ENCODE measurements at regions not wholly inside any gene's neighbourhood (a gene's known extent, or its start where the extent isn't known, plus 50 kb on each side); places are given as distances from the start of the nearest gene placed in this dataset.

DNA sequence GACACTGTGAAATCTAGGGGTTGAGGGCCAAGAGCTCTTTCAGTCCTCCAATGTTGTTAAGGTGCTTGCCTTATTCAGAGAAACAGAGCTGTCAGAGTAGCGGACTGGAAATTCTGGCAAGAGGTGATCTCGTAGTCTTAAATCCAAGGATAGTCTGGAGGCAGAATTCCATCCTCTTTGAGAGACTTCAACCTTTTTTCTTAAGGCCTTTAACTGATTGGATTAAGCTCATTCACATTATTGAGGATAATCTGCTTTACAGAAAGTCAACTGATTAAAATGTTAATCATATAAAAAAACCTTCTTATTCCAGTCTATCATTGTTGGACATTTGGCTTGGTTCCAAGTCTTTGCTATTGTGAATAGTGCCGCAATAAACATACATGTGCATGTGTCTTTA lies 243.1 kb upstream of the COX7C start:
- no CpG with 5 or more reads among the region's 3 CpGs for WGBS (ENCODE audit: extremely low coverage, insufficient coverage, low lambda C conversion rate)

DNA sequence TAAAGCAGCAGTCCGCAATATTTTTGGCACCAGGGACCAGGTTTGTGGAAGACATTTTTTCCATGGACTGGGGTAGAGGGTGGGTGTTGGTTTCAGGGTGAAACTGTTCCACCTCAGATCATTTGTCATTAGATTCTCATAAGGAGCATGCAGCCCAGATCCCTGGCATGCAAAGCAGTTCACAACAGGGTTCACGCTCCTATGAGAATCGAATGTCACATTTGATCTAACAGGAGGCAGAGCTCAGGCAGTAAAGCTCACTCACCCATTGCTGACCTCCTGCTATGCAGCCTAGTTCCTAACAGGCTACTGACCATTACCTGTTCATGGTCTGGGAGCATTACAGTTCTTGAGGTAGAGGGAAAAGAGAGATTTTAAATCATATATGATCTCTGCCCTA lies 241.5 kb upstream of the COX7C start:
- Histone ChIP-seq H2BK15ac (replicated peaks; ENCODE audit: low read depth) (no peak overlapping the region), H3K36me3 (ENCODE audit: control insufficient read depth, insufficient read depth, low read length) (no peaks in the 10 kb centered on the region), H3K27ac (ENCODE audit: low read depth, low read length) (no peak overlapping the region), H4K8ac (ENCODE audit: low read depth, low read length) (no peak overlapping the region), H3K56ac (ENCODE audit: low read length) (no peak overlapping the region), H2AK5ac (ENCODE audit: low read length) (no peak overlapping the region), H2BK120ac (ENCODE audit: low read depth, low read length) (no peak overlapping the region), H3K23ac (ENCODE audit: low read length) (no peak overlapping the region), H3K4me1 (ENCODE audit: control insufficient read depth, low read depth, low read length) (no peaks in the 10 kb centered on the region), H3K9ac (ENCODE audit: low read length) (no peak overlapping the region), H3K4ac (ENCODE audit: low read depth, low read length) (no peak overlapping the region), H2BK5ac (ENCODE audit: low read length) (no peak overlapping the region), H4K5ac (ENCODE audit: low read length) (no peak overlapping the region), H3K18ac (ENCODE audit: low read length) (no peak overlapping the region), H3K4me2 (ENCODE audit: low read length) (no peak overlapping the region), H3K27me3 (ENCODE audit: insufficient read depth, low read length, poor library complexity) (no peaks in the 10 kb centered on the region), H3K4me3 (ENCODE audit: low read length) (no peak overlapping the region), H3K79me2 (ENCODE audit: control insufficient read depth, insufficient read depth, low read length) (no peaks in the 10 kb centered on the region), H3K79me1 (ENCODE audit: low read length) (no peaks in the 10 kb centered on the region)
- WGBS (ENCODE audit: extremely low coverage, insufficient coverage, low lambda C conversion rate): no CpG with 5 or more reads among the region's 3 CpGs
- DNase-seq: no peak

More for the DNA sequence above, 243.1 kb upstream of the COX7C start:
- Histone ChIP-seq H3K4me1 (ENCODE audit: control insufficient read depth, low read depth, low read length) (no peaks in the 10 kb centered on the region), H3K9ac (ENCODE audit: low read length) (no peak overlapping the region), H3K27ac (ENCODE audit: low read depth, low read length) (no peak overlapping the region), H3K23ac (ENCODE audit: low read length) (no peak overlapping the region), H2BK120ac (ENCODE audit: low read depth, low read length) (no peak overlapping the region), H3K4ac (ENCODE audit: low read depth, low read length) (no peak overlapping the region), H2AK5ac (ENCODE audit: low read length) (no peak overlapping the region), H3K27me3 (ENCODE audit: insufficient read depth, low read length, poor library complexity) (no peaks in the 10 kb centered on the region), H3K36me3 (ENCODE audit: control insufficient read depth, insufficient read depth, low read length) (no peaks in the 10 kb centered on the region), H2BK15ac (replicated peaks; ENCODE audit: low read depth) (no peak overlapping the region), H3K4me3 (ENCODE audit: low read length) (no peak overlapping the region), H3K56ac (ENCODE audit: low read length) (no peak overlapping the region), H3K18ac (ENCODE audit: low read length) (no peak overlapping the region), H3K79me2 (ENCODE audit: control insufficient read depth, insufficient read depth, low read length) (no peaks in the 10 kb centered on the region), H4K5ac (ENCODE audit: low read length) (no peak overlapping the region), H3K79me1 (ENCODE audit: low read length) (no peaks in the 10 kb centered on the region), H2BK5ac (ENCODE audit: low read length) (no peak overlapping the region), H4K8ac (ENCODE audit: low read depth, low read length) (no peak overlapping the region), H3K4me2 (ENCODE audit: low read length) (no peak overlapping the region)
- no peak for DNase-seq

DNA sequence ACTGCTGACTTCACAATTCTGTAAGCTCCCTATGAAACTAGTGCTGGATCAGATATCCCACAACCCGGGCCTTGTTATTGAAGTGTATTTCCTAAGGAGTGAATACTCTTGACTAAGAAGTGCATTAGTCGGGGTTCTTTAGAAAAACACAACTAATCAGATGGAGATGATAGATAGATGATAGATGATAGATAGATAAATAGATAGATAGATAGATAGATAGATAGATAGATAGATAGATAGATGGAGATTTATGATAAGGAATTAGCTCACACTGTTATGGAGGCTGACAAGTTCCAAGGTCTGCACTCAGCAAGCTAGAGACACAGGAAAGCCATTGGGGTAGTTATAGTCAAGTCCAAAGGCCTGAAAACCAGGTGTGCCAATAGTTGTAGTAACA lies 214.6 kb upstream of the COX7C start:
- H3K9ac ChIP-seq (ENCODE audit: low read length): no peak overlapping the region
- no peaks in the 10 kb centered on the region for H3K79me1 ChIP-seq (ENCODE audit: low read length)
- H3K4me2 ChIP-seq (ENCODE audit: low read length): no peak overlapping the region
- no peak for DNase-seq
- H3K4ac ChIP-seq (ENCODE audit: low read depth, low read length): no peak overlapping the region
- H3K4me1 ChIP-seq (ENCODE audit: control insufficient read depth, low read depth, low read length): no peaks in the 10 kb centered on the region
- H3K18ac ChIP-seq (ENCODE audit: low read length): no peak overlapping the region
- H4K5ac ChIP-seq (ENCODE audit: low read length): no peak overlapping the region
- H3K56ac ChIP-seq (ENCODE audit: low read length): no peak overlapping the region
- no peak overlapping the region for H4K8ac ChIP-seq (ENCODE audit: low read depth, low read length)
- H3K79me2 ChIP-seq (ENCODE audit: control insufficient read depth, insufficient read depth, low read length): no peaks in the 10 kb centered on the region
- H3K27me3 ChIP-seq (ENCODE audit: insufficient read depth, low read length, poor library complexity): no peaks in the 10 kb centered on the region
- no peak overlapping the region for H2AK5ac ChIP-seq (ENCODE audit: low read length)
- no peak overlapping the region for H2BK5ac ChIP-seq (ENCODE audit: low read length)
- no peak overlapping the region for H3K27ac ChIP-seq (ENCODE audit: low read depth, low read length)
- H3K23ac ChIP-seq (ENCODE audit: low read length): no peak overlapping the region
- H3K4me3 ChIP-seq (ENCODE audit: low read length): no peak overlapping the region
- H3K36me3 ChIP-seq (ENCODE audit: control insufficient read depth, insufficient read depth, low read length): no peaks in the 10 kb centered on the region
- H2BK15ac ChIP-seq (replicated peaks; ENCODE audit: low read depth): no peak overlapping the region
- H2BK120ac ChIP-seq (ENCODE audit: low read depth, low read length): no peak overlapping the region
- WGBS (ENCODE audit: extremely low coverage, insufficient coverage, low lambda C conversion rate): no CpG with 5 or more reads among the region's 2 CpGs

- H3K23ac ChIP-seq (ENCODE audit: low read length): no peak overlapping the region
- no peak overlapping the region for H4K5ac ChIP-seq (ENCODE audit: low read length)
- H2BK5ac ChIP-seq (ENCODE audit: low read length): no peak overlapping the region
- WGBS (ENCODE audit: extremely low coverage, insufficient coverage, low lambda C conversion rate): no CpG with 5 or more reads among the region's 1 CpG
- no peak overlapping the region for H3K4me2 ChIP-seq (ENCODE audit: low read length)
- H3K36me3 ChIP-seq (ENCODE audit: control insufficient read depth, insufficient read depth, low read length): no peaks in the 10 kb centered on the region
- H2BK120ac ChIP-seq (ENCODE audit: low read depth, low read length): no peak overlapping the region
- H3K27ac ChIP-seq (ENCODE audit: low read depth, low read length): no peak overlapping the region
- no peaks in the 10 kb centered on the region for H3K79me1 ChIP-seq (ENCODE audit: low read length)
- H4K8ac ChIP-seq (ENCODE audit: low read depth, low read length): no peak overlapping the region
- no peak overlapping the region for H3K4me3 ChIP-seq (ENCODE audit: low read length)
- H2AK5ac ChIP-seq (ENCODE audit: low read length): no peak overlapping the region
- H2BK15ac ChIP-seq (replicated peaks; ENCODE audit: low read depth): no peak overlapping the region
- no peak overlapping the region for H3K4ac ChIP-seq (ENCODE audit: low read depth, low read length)
- H3K4me1 ChIP-seq (ENCODE audit: control insufficient read depth, low read depth, low read length): no peaks in the 10 kb centered on the region
- no peak overlapping the region for H3K9ac ChIP-seq (ENCODE audit: low read length)
- DNase-seq: no peak
- no peak overlapping the region for H3K56ac ChIP-seq (ENCODE audit: low read length)
- no peak overlapping the region for H3K18ac ChIP-seq (ENCODE audit: low read length)
- no peaks in the 10 kb centered on the region for H3K79me2 ChIP-seq (ENCODE audit: control insufficient read depth, insufficient read depth, low read length)
- H3K27me3 ChIP-seq (ENCODE audit: insufficient read depth, low read length, poor library complexity): no peaks in the 10 kb centered on the region
Observed at GRCh38 chr5:86404256-86404655, 213.5 kb upstream of the COX7C start.

- Histone ChIP-seq H4K8ac (ENCODE audit: low read depth, low read length) (no peak overlapping the region), H2AK5ac (ENCODE audit: low read length) (no peak overlapping the region), H2BK5ac (ENCODE audit: low read length) (no peak overlapping the region), H2BK15ac (replicated peaks; ENCODE audit: low read depth) (no peak overlapping the region), H3K27me3 (ENCODE audit: insufficient read depth, low read length, poor library complexity) (no peaks in the 10 kb centered on the region), H3K4me1 (ENCODE audit: control insufficient read depth, low read depth, low read length) (no peaks in the 10 kb centered on the region), H3K79me2 (ENCODE audit: control insufficient read depth, insufficient read depth, low read length) (no peaks in the 10 kb centered on the region), H3K18ac (ENCODE audit: low read length) (no peak overlapping the region), H2BK120ac (ENCODE audit: low read depth, low read length) (no peak overlapping the region), H3K4me2 (ENCODE audit: low read length) (no peak overlapping the region), H3K56ac (ENCODE audit: low read length) (no peak overlapping the region), H3K36me3 (ENCODE audit: control insufficient read depth, insufficient read depth, low read length) (no peaks in the 10 kb centered on the region), H3K4me3 (ENCODE audit: low read length) (no peak overlapping the region), H3K4ac (ENCODE audit: low read depth, low read length) (no peak overlapping the region), H3K27ac (ENCODE audit: low read depth, low read length) (no peak overlapping the region), H4K5ac (ENCODE audit: low read length) (no peak overlapping the region), H3K23ac (ENCODE audit: low read length) (no peak overlapping the region), H3K9ac (ENCODE audit: low read length) (no peak overlapping the region), H3K79me1 (ENCODE audit: low read length) (no peaks in the 10 kb centered on the region)
- WGBS (ENCODE audit: extremely low coverage, insufficient coverage, low lambda C conversion rate): 80% methylated on average over 1 of the region's 2 CpGs
- DNase-seq: no peak
Observed at GRCh38 chr5:86407711-86408110, 210.0 kb upstream of the COX7C start.

GRCh38 chr5:86411596-86411995 lies 206.1 kb upstream of the COX7C start:
- no peak overlapping the region for H3K9ac ChIP-seq (ENCODE audit: low read length)
- H4K8ac ChIP-seq (ENCODE audit: low read depth, low read length): no peak overlapping the region
- H2BK5ac ChIP-seq (ENCODE audit: low read length): no peak overlapping the region
- no CpG with 5 or more reads among the region's 1 CpG for WGBS (ENCODE audit: extremely low coverage, insufficient coverage, low lambda C conversion rate)
- H3K36me3 ChIP-seq (ENCODE audit: control insufficient read depth, insufficient read depth, low read length): no peaks in the 10 kb centered on the region
- no peak overlapping the region for H3K56ac ChIP-seq (ENCODE audit: low read length)
- H3K27me3 ChIP-seq (ENCODE audit: insufficient read depth, low read length, poor library complexity): no peaks in the 10 kb centered on the region
- H3K4ac ChIP-seq (ENCODE audit: low read depth, low read length): no peak overlapping the region
- no peak overlapping the region for H2AK5ac ChIP-seq (ENCODE audit: low read length)
- no peak overlapping the region for H3K27ac ChIP-seq (ENCODE audit: low read depth, low read length)
- DNase-seq: no peak
- no peaks in the 10 kb centered on the region for H3K4me1 ChIP-seq (ENCODE audit: control insufficient read depth, low read depth, low read length)
- H2BK120ac ChIP-seq (ENCODE audit: low read depth, low read length): no peak overlapping the region
- no peak overlapping the region for H3K18ac ChIP-seq (ENCODE audit: low read length)
- no peak overlapping the region for H4K5ac ChIP-seq (ENCODE audit: low read length)
- H2BK15ac ChIP-seq (replicated peaks; ENCODE audit: low read depth): no peak overlapping the region
- no peak overlapping the region for H3K4me2 ChIP-seq (ENCODE audit: low read length)
- no peaks in the 10 kb centered on the region for H3K79me2 ChIP-seq (ENCODE audit: control insufficient read depth, insufficient read depth, low read length)
- no peak overlapping the region for H3K4me3 ChIP-seq (ENCODE audit: low read length)
- H3K79me1 ChIP-seq (ENCODE audit: low read length): no peaks in the 10 kb centered on the region
- H3K23ac ChIP-seq (ENCODE audit: low read length): no peak overlapping the region
